ENCODE measurements at regions not wholly inside any gene's neighbourhood (a gene's known extent, or its start where the extent isn't known, plus 50 kb on each side); places are given as distances from the start of the nearest gene placed in this dataset.

GRCh38 chr17:55571095-55571494, 59.8 kb upstream of the SMIM36 start:
- TF ChIP-seq CTCF (IDR thresholded peaks at IDR 0.05) = no peak
- no peak for TF ChIP-seq POLR2AphosphoS5 (IDR thresholded peaks at IDR 0.05)
- TF ChIP-seq EP300 (IDR thresholded peaks at IDR 0.05) = no peak
- TF ChIP-seq POLR2A (IDR thresholded peaks at IDR 0.05) = no peak
- no peaks in the 10 kb centered on the region for H3K27me3 ChIP-seq
- WGBS = 97% methylated on average over 2 of the region's 2 CpGs
- H3K9me3 ChIP-seq = no peaks in the 10 kb centered on the region
- no peak overlapping the region for H3K4me3 ChIP-seq
- DNase-seq (ENCODE audit: low spot score in 2 of 2) = no peak
- no peaks in the 10 kb centered on the region for H3K36me3 ChIP-seq
- no peak overlapping the region for H3K27ac ChIP-seq
- H3K4me1 ChIP-seq = peaks cover 3% of the 10 kb centered on the region

GRCh38 chr17:55570391-55570790, 59.1 kb upstream of the SMIM36 start:
- Histone ChIP-seq H3K27ac (no peak overlapping the region), H3K27me3 (no peaks in the 10 kb centered on the region), H3K36me3 (no peaks in the 10 kb centered on the region), H3K9me3 (no peaks in the 10 kb centered on the region), H3K4me3 (no peak overlapping the region), H3K4me1 (no peaks in the 10 kb centered on the region)
- WGBS = 87% methylated on average over 6 of the region's 6 CpGs
- TF ChIP-seq CTCF (IDR thresholded peaks at IDR 0.05) = no peak
- no peak for DNase-seq (ENCODE audit: low spot score in 2 of 2)

DNA sequence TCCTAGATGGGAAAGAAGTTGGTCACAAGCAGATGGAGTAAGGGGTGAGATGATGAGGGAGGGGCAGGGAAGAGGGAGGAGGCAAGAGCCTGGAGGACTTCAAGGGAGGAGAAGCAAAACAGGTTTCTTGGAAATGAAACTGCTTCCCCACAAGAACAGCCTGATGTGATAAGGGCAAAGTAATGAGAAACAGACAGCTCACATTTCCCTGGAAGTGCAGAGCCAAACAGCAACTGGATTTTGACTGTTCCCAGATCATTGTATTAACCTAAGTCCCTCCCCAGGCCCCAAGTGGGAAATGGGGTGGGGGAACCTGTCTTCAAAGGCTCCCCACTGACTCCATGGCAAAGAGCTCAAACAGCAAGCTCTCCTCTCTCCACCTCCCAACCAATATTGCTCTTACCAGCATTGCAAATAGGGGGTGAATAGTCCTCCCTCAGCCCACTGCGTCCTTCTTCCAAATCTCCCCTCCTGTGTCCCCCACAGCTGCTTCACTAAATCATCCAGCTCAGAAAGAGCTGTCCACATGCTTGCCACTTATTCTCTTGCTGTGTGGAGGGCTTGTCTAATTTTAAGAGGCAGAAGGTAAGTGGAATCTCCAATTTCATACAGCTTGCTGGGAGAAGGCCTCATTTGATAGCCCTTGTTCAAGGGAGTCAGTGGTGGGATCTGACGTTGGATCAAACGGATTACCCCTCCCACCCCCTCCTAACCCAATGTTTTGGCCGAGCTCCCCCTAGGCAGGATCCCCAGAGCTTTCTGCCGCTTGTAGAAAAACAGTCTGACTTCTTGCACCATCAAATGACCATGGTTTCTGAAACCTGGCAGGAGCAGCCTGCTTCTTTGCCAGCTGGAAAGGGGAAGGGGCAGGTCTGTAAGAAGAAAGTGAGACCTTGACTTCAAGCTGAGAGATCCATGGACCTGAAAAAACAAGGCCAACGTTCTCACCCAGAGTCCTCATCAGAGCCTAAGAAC, 56.3 kb upstream of the SMIM36 start:
- H3K27me3 ChIP-seq = no peaks in the 10 kb centered on the region
- no peak overlapping the region for H3K27ac ChIP-seq
- H3K9me3 ChIP-seq = no peaks in the 10 kb centered on the region
- TF ChIP-seq POLR2AphosphoS5 (IDR thresholded peaks at IDR 0.05) (no peak), CTCF (IDR thresholded peaks at IDR 0.05) (no peak), EP300 (IDR thresholded peaks at IDR 0.05) (no peak), POLR2A (IDR thresholded peaks at IDR 0.05) (no peak)
- 46% methylated on average over 6 of the region's 6 CpGs for whole genome bisulfite sequencing
- no peak for DNase-seq (ENCODE audit: low spot score in 2 of 2)
- H3K36me3 ChIP-seq = no peaks in the 10 kb centered on the region
- H3K4me3 ChIP-seq = no peak overlapping the region
- no peaks in the 10 kb centered on the region for H3K4me1 ChIP-seq

DNA sequence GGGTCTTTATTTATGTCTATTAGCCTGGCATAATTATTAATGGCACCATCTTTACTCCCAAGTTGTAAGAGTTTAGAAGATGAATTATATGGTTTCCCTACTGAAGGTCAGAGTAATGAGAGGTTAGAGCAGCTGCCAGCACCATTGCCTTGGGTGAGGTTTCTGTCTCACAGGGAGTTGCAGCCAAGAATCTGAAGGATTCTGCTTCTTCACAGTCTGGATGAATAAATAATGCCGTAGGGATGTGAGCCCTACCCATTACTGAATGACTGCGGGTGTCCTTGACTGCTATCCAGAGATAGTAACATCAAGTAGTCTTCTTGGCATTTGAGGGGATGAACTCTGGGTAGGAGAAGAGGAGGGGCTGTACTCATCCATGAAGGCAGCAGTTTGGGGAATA, 52.8 kb upstream of the SMIM36 start:
- H3K27ac ChIP-seq = no peak overlapping the region
- no peaks in the 10 kb centered on the region for H3K27me3 ChIP-seq
- H3K9me3 ChIP-seq = no peaks in the 10 kb centered on the region
- H3K4me1 ChIP-seq = no peaks in the 10 kb centered on the region
- H3K36me3 ChIP-seq = no peaks in the 10 kb centered on the region
- no peak for DNase-seq (ENCODE audit: low spot score in 2 of 2)
- no peak for TF ChIP-seq EP300 (IDR thresholded peaks at IDR 0.05)
- WGBS = 27% methylated on average over 2 of the region's 2 CpGs
- H3K4me3 ChIP-seq = no peak overlapping the region

DNA sequence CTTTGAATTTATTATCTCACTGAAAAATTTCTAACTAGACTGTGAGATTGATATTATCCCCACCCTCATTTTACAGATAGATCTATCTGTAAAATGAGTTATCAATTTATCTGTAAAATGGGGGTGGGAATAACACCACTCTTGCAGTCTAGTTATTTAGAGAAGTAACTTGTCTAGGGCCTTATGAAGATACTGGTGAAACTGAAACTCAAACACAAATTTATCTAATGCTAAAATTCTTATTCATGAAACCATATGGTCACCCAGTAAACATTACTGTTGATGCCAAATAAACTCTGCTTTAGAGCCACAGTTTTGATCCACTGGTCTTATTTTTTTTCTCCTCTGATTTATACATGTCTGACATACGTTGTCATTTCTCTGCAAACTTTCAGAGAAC, 52.1 kb upstream of the SMIM36 start:
- 66% methylated on average over 1 of the region's 1 CpG for WGBS
- no peaks in the 10 kb centered on the region for H3K36me3 ChIP-seq
- H3K9me3 ChIP-seq = no peaks in the 10 kb centered on the region
- no peak overlapping the region for H3K27ac ChIP-seq
- H3K27me3 ChIP-seq = no peaks in the 10 kb centered on the region
- no peak overlapping the region for H3K4me3 ChIP-seq
- TF ChIP-seq POLR2AphosphoS5 (IDR thresholded peaks at IDR 0.05) (no peak), CTCF (IDR thresholded peaks at IDR 0.05) (no peak), POLR2A (IDR thresholded peaks at IDR 0.05) (no peak), EP300 (IDR thresholded peaks at IDR 0.05) (no peak)
- no peak for DNase-seq (ENCODE audit: low spot score in 2 of 2)
- H3K4me1 ChIP-seq = no peaks in the 10 kb centered on the region
